ENCODE measurements at regions not wholly inside any gene's neighbourhood (a gene's known extent, or its start where the extent isn't known, plus 50 kb on each side); places are given as distances from the start of the nearest gene placed in this dataset.

GRCh38 chr6:67300430-67301040 is 1334.5 kb upstream of the ADGRB3 start:
- H3K27me3 ChIP-seq (ENCODE audit: insufficient read depth, low read depth, severe bottlenecking) = no peaks in the 10 kb centered on the region
- TF ChIP-seq, protein P1, sequence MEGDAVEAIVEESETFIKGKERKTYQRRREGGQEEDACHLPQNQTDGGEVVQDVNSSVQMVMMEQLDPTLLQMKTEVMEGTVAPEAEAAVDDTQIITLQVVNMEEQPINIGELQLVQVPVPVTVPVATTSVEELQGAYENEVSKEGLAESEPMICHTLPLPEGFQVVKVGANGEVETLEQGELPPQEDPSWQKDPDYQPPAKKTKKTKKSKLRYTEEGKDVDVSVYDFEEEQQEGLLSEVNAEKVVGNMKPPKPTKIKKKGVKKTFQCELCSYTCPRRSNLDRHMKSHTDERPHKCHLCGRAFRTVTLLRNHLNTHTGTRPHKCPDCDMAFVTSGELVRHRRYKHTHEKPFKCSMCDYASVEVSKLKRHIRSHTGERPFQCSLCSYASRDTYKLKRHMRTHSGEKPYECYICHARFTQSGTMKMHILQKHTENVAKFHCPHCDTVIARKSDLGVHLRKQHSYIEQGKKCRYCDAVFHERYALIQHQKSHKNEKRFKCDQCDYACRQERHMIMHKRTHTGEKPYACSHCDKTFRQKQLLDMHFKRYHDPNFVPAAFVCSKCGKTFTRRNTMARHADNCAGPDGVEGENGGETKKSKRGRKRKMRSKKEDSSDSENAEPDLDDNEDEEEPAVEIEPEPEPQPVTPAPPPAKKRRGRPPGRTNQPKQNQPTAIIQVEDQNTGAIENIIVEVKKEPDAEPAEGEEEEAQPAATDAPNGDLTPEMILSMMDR (IDR thresholded peaks at IDR 0.05; ENCODE audit: low read depth, low read length) = no peak
- H3K4me3 ChIP-seq (ENCODE audit: low read depth, low read length) = no peak overlapping the region
- no peaks in the 10 kb centered on the region for H3K9me3 ChIP-seq (ENCODE audit: severe bottlenecking)
- DNase-seq = no peak
- H3K27ac ChIP-seq = no peak overlapping the region
- H3K36me3 ChIP-seq = no peaks in the 10 kb centered on the region

GRCh38 chr6:67292169-67292568 is 1342.9 kb upstream of the ADGRB3 start:
- Histone ChIP-seq H3K4me3 (ENCODE audit: low read depth, low read length) (no peak overlapping the region), H3K9me3 (ENCODE audit: severe bottlenecking) (no peaks in the 10 kb centered on the region), H3K27ac (no peak overlapping the region), H3K36me3 (no peaks in the 10 kb centered on the region), H3K27me3 (ENCODE audit: insufficient read depth, low read depth, severe bottlenecking) (no peaks in the 10 kb centered on the region)
- TF ChIP-seq, protein P1 (IDR thresholded peaks at IDR 0.05; ENCODE audit: low read depth, low read length) = no peak
- DNase-seq = no peak

DNA sequence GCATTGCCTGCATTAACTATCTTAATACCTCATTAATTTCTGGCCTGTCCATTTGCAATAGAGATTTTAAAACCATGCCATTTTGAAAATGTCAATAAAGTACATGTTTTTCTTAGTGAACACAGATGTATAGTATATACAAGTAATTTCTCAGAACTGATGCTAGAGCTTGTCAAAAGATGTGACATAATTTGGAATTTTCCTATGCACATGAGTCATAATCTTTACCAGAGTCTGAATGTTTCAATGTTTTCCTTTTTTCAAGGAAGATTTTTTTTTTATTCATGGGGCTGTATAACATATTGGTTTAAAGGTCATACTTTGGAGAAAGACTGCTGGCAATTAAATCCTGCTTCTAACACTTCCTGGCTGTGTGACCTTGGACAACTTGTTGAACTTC is 1347.5 kb upstream of the ADGRB3 start:
- Histone ChIP-seq H3K9me3 (ENCODE audit: severe bottlenecking) (no peaks in the 10 kb centered on the region), H3K27me3 (ENCODE audit: insufficient read depth, low read depth, severe bottlenecking) (no peaks in the 10 kb centered on the region), H3K27ac (no peak overlapping the region), H3K4me3 (ENCODE audit: low read depth, low read length) (no peak overlapping the region), H3K36me3 (no peaks in the 10 kb centered on the region)
- TF ChIP-seq, protein P1 (IDR thresholded peaks at IDR 0.05; ENCODE audit: low read depth, low read length) = no peak
- DNase-seq = no peak

GRCh38 chr6:67285770-67286495 is 1349.1 kb upstream of the ADGRB3 start:
- TF ChIP-seq, protein P1 (IDR thresholded peaks at IDR 0.05; ENCODE audit: low read depth, low read length) = no peak
- H3K4me3 ChIP-seq (ENCODE audit: low read depth, low read length) = no peak overlapping the region
- H3K9me3 ChIP-seq (ENCODE audit: severe bottlenecking) = no peaks in the 10 kb centered on the region
- no peaks in the 10 kb centered on the region for H3K36me3 ChIP-seq
- no peak overlapping the region for H3K27ac ChIP-seq
- DNase-seq = no peak
- no peaks in the 10 kb centered on the region for H3K27me3 ChIP-seq (ENCODE audit: insufficient read depth, low read depth, severe bottlenecking)

GRCh38 chr6:67277312-67277711 is 1357.8 kb upstream of the ADGRB3 start:
- Histone ChIP-seq H3K27me3 (ENCODE audit: insufficient read depth, low read depth, severe bottlenecking) (no peaks in the 10 kb centered on the region), H3K36me3 (no peaks in the 10 kb centered on the region), H3K27ac (no peak overlapping the region), H3K9me3 (ENCODE audit: severe bottlenecking) (no peaks in the 10 kb centered on the region), H3K4me3 (ENCODE audit: low read depth, low read length) (no peak overlapping the region)
- TF ChIP-seq, protein P1 (IDR thresholded peaks at IDR 0.05; ENCODE audit: low read depth, low read length) = no peak
- DNase-seq = no peak
